Astrocyte (in vitro differentiated cells and primary cell): ENCODE measurements at regions not wholly inside any gene's neighbourhood (a gene's known extent, or its start where the extent isn't known, plus 50 kb on each side); places are given as distances from the start of the nearest gene placed in this dataset.

Experiments
- DNase-seq: peaks from one replicate; pipeline ENCODE4 v3.0.0-alpha.2; 2010; ENCODE audit warnings: low read depth
- FAIRE-seq: peaks from 2 replicates; lab custom pipeline; 2011; peaks lifted over from hg19 to GRCh38; lab: Jason Lieb, UNC
- H2AFZ ChIP-seq: 2 replicates; pipeline ENCODE4 v1.6.0; 2012; ENCODE audit warnings: low read depth, low read length, inconsistent platforms
- H3K27ac ChIP-seq: 2 replicates; pipeline ENCODE4 v1.5.1; 2011; ENCODE audit warnings: low read depth, low read length, inconsistent platforms
- H3K27me3 ChIP-seq: 2 replicates; pipeline ENCODE4 v1.6.0; 2011; ENCODE audit warnings: low read length, inconsistent platforms; ENCODE audit not compliant: insufficient read depth
- H3K36me3 ChIP-seq: 2 replicates; pipeline ENCODE4 v1.5.1; 2011; ENCODE audit warnings: low read length, inconsistent platforms; ENCODE audit not compliant: insufficient read depth
- H3K4me1 ChIP-seq: 2 replicates; pipeline ENCODE4 v1.5.1; 2011; ENCODE audit warnings: low read length, inconsistent platforms; ENCODE audit not compliant: insufficient read depth
- H3K4me2 ChIP-seq: 2 replicates; pipeline ENCODE4 v1.6.0; 2012; ENCODE audit warnings: low read length, inconsistent platforms
- H3K4me3 ChIP-seq: 2 replicates; pipeline ENCODE4 v1.5.1; 2011; ENCODE audit warnings: low read depth, mild to moderate bottlenecking, low read length, inconsistent platforms; ENCODE audit not compliant: insufficient read depth
- H3K79me2 ChIP-seq: 2 replicates; pipeline ENCODE4 v1.6.0; 2012; ENCODE audit warnings: mild to moderate bottlenecking, low read length, inconsistent platforms; ENCODE audit not compliant: insufficient read depth
- H3K9ac ChIP-seq: 2 replicates; pipeline ENCODE4 v1.6.0; 2012; ENCODE audit warnings: mild to moderate bottlenecking, low read length, inconsistent platforms
- H3K9me3 ChIP-seq: 2 replicates; pipeline ENCODE4 v1.5.1; 2012; ENCODE audit warnings: low read depth, mild to moderate bottlenecking, low read length, inconsistent platforms; ENCODE audit not compliant: insufficient read depth
- H4K20me1 ChIP-seq: 2 replicates; pipeline ENCODE4 v1.6.0; 2012; ENCODE audit warnings: low read length, inconsistent platforms; ENCODE audit not compliant: insufficient read depth
- H3K27ac Mint-ChIP-seq: one replicate; pipeline ENCODE4 v1.8.0; 2021; ENCODE audit warnings: mild to moderate bottlenecking, mixed read lengths; ENCODE audit not compliant: unreplicated experiment
- H3K27me3 Mint-ChIP-seq: one replicate; pipeline ENCODE4 v1.8.0; 2021; ENCODE audit warnings: low read depth, mixed read lengths; ENCODE audit not compliant: unreplicated experiment
- H3K36me3 Mint-ChIP-seq: one replicate; pipeline ENCODE4 v1.8.0; 2021; ENCODE audit warnings: low read depth, mixed read lengths; ENCODE audit not compliant: unreplicated experiment
- H3K4me1 Mint-ChIP-seq: one replicate; pipeline ENCODE4 v1.8.0; 2021; ENCODE audit warnings: low read depth, mixed read lengths; ENCODE audit not compliant: unreplicated experiment
- H3K4me3 Mint-ChIP-seq: one replicate; pipeline ENCODE4 v1.8.0; 2021; ENCODE audit warnings: mild to moderate bottlenecking, moderate library complexity, mixed read lengths; ENCODE audit not compliant: unreplicated experiment
- H3K9me3 Mint-ChIP-seq: one replicate; pipeline ENCODE4 v1.8.0; 2021; ENCODE audit warnings: mild to moderate bottlenecking, mixed read lengths; ENCODE audit not compliant: unreplicated experiment
- EZH2 ChIP-seq: IDR thresholded peaks from 2 replicates; pipeline ENCODE4 v1.6.1; 2012; ENCODE audit warnings: mild to moderate bottlenecking, low read length, inconsistent platforms; ENCODE audit not compliant: insufficient read depth
- TF ChIP-seq, protein P1 (sequence below): IDR thresholded peaks from 2 replicates; pipeline ENCODE4 v1.5.1; 2011; ENCODE audit warnings: low read depth, mild to moderate bottlenecking, inconsistent platforms, low read length, moderate library complexity; ENCODE audit not compliant: insufficient read depth

DNA sequence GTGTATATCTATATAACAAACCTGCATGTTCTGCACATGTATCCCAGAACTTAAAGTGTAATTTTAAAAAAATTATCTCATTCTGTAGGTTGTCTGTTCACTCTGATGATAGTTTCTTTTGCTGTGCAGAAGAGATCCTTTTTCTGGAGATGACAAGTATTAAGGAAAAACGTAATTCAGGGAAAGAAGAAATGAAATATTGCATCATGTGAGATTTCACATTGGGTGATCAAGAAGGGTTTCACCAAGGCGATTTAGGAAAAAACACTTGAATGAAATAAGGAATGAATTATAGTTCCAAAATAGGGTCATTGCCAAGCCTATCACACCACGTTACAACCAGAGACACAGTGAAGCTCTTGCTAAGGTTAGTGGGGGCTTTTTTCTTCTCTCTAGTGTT lies 227.9 kb downstream of the HNRNPD start:
- H3K27me3 Mint-ChIP-seq: peaks cover 6% of the 10 kb centered on the region

DNA sequence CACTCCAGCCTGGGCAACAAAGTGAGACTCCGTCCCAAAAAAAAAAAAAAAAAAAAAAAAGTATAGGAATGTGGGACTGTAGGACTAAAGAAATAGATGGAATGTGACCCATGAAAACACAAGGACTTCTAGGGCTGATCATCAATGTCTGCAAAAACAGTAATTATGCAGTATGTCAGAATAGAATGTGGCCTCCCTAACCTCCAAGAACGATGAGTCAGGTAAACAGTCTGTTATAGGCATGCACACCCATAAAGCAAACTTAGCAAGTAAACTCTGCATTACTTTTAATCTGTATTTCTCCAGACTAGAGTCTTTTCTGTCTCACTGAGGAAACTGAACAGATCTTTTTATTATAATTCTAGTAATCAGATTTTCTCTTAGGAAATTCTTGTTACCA lies 233.4 kb downstream of the HNRNPD start:
- H3K36me3 Mint-ChIP-seq: peaks cover 2% of the 10 kb centered on the region
- no peak overlapping the region for H3K9ac ChIP-seq
- H3K4me2 ChIP-seq: no peak overlapping the region
- FAIRE-seq (no peak), DNase-seq (no peak)
- no peak overlapping the region for H3K4me3 Mint-ChIP-seq
- H3K9me3 Mint-ChIP-seq: no peaks in the 10 kb centered on the region
- H3K79me2 ChIP-seq: no peaks in the 10 kb centered on the region
- no peak overlapping the region for H3K27ac Mint-ChIP-seq
- H3K9me3 ChIP-seq: no peaks in the 10 kb centered on the region
- no peaks in the 10 kb centered on the region for H3K27me3 Mint-ChIP-seq
- H2AFZ ChIP-seq: no peak overlapping the region
- H3K27ac ChIP-seq: no peak overlapping the region
- no peak overlapping the region for H3K4me3 ChIP-seq
- TF ChIP-seq, protein P1, sequence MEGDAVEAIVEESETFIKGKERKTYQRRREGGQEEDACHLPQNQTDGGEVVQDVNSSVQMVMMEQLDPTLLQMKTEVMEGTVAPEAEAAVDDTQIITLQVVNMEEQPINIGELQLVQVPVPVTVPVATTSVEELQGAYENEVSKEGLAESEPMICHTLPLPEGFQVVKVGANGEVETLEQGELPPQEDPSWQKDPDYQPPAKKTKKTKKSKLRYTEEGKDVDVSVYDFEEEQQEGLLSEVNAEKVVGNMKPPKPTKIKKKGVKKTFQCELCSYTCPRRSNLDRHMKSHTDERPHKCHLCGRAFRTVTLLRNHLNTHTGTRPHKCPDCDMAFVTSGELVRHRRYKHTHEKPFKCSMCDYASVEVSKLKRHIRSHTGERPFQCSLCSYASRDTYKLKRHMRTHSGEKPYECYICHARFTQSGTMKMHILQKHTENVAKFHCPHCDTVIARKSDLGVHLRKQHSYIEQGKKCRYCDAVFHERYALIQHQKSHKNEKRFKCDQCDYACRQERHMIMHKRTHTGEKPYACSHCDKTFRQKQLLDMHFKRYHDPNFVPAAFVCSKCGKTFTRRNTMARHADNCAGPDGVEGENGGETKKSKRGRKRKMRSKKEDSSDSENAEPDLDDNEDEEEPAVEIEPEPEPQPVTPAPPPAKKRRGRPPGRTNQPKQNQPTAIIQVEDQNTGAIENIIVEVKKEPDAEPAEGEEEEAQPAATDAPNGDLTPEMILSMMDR: no peak
- TF ChIP-seq EZH2: no peak
- H3K27me3 ChIP-seq: no peaks in the 10 kb centered on the region
- H3K36me3 ChIP-seq: no peaks in the 10 kb centered on the region
- peaks cover 15% of the 10 kb centered on the region for H3K4me1 Mint-ChIP-seq
- no peaks in the 10 kb centered on the region for H3K4me1 ChIP-seq
- no peaks in the 10 kb centered on the region for H4K20me1 ChIP-seq

More for the DNA sequence above, 227.9 kb downstream of the HNRNPD start:
- H3K27ac Mint-ChIP-seq: no peak overlapping the region
- H3K27ac ChIP-seq: no peak overlapping the region
- no peak for FAIRE-seq
- H3K4me1 Mint-ChIP-seq: peaks cover 15% of the 10 kb centered on the region
- H2AFZ ChIP-seq: no peak overlapping the region
- H3K79me2 ChIP-seq: no peaks in the 10 kb centered on the region
- H3K9ac ChIP-seq: no peak overlapping the region
- H3K9me3 Mint-ChIP-seq: no peaks in the 10 kb centered on the region
- H3K9me3 ChIP-seq: no peaks in the 10 kb centered on the region
- no peaks in the 10 kb centered on the region for H3K27me3 ChIP-seq
- no peaks in the 10 kb centered on the region for H4K20me1 ChIP-seq
- TF ChIP-seq, protein P1: no peak
- no peak for TF ChIP-seq EZH2
- H3K36me3 Mint-ChIP-seq: no peaks in the 10 kb centered on the region
- no peak overlapping the region for H3K4me3 Mint-ChIP-seq
- no peaks in the 10 kb centered on the region for H3K36me3 ChIP-seq
- no peak for DNase-seq
- H3K4me2 ChIP-seq: no peak overlapping the region
- H3K4me1 ChIP-seq: no peaks in the 10 kb centered on the region
- H3K4me3 ChIP-seq: no peak overlapping the region

DNA sequence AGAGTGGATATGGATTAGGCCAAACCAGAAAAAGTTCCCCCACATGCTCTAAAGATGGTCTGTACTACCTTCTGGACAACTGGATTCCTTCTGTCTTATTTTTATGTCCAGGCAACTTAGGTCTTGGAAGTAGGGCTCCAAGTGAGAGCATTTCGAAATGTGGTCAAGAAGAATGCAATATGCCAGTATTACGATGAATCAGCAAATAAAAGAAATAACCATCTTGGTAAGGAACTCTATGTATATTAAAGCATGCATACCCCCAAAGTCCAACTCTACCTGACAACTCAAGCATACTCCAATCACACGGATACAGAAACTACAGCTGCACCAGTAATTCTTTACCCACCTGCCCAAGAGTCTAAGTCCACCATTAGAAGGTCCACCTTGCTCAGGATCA lies 234.5 kb downstream of the HNRNPD start:
- Mint-ChIP-seq H3K9me3 (no peaks in the 10 kb centered on the region), H3K27ac (no peak overlapping the region), H3K27me3 (peaks cover 4% of the 10 kb centered on the region), H3K36me3 (peaks cover 2% of the 10 kb centered on the region), H3K4me3 (no peak overlapping the region), H3K4me1 (peaks cover 11% of the 10 kb centered on the region)
- H3K9ac ChIP-seq: no peak overlapping the region
- H3K4me1 ChIP-seq: no peaks in the 10 kb centered on the region
- FAIRE-seq (no peak), DNase-seq (no peak)
- no peak overlapping the region for H3K4me3 ChIP-seq
- no peaks in the 10 kb centered on the region for H3K27me3 ChIP-seq
- no peaks in the 10 kb centered on the region for H3K79me2 ChIP-seq
- H3K4me2 ChIP-seq: no peak overlapping the region
- no peak overlapping the region for H3K27ac ChIP-seq
- no peaks in the 10 kb centered on the region for H3K36me3 ChIP-seq
- no peaks in the 10 kb centered on the region for H3K9me3 ChIP-seq
- TF ChIP-seq, protein P1: no peak
- TF ChIP-seq EZH2: no peak
- H4K20me1 ChIP-seq: no peaks in the 10 kb centered on the region
- H2AFZ ChIP-seq: no peak overlapping the region
